H1 (cell line): ENCODE measurements at regions not wholly inside any gene's neighbourhood (a gene's known extent, or its start where the extent isn't known, plus 50 kb on each side); places are given as distances from the start of the nearest gene placed in this dataset.

Experiments used
- CTCF ChIA-PET: fragments of 300-600 bp; sonication (Branson Sonifier 250); formaldehyde crosslinking; loops from one replicate; lab custom pipeline; 2021; ENCODE audit not compliant: partially characterized antibody; lab: Charles Lee
- POLR2A ChIA-PET: fragments of 300-600 bp; sonication (Branson Sonifier 250); formaldehyde crosslinking; loops from one replicate; lab custom pipeline; 2021; ENCODE audit warnings: inconsistent platforms; ENCODE audit not compliant: partially characterized antibody; lab: Charles Lee
- DNase-seq, 2 experiments: peaks; one replicate each; pipeline versions ENCODE4 v3.0.0 to v3.0.0-alpha.2; 2010 to 2022; ENCODE audit warnings: low spot score in 2 of 2, low read depth in 1 of 2, mixed read lengths in 1 of 2
- FAIRE-seq: peaks from 2 replicates; lab custom pipeline; 2011; peaks lifted over from hg19 to GRCh38; lab: Jason Lieb, UNC
- H2AFZ ChIP-seq: 2 replicates; pipeline ENCODE4 v1.8.1; 2012; ENCODE audit warnings: low read length, inconsistent platforms
- H2AK5ac ChIP-seq: 2 replicates; pipeline ENCODE4 v1.6.1; 2013; ENCODE audit warnings: low read depth, low read length
- H2BK120ac ChIP-seq: replicated peaks from 2 replicates; pipeline ENCODE3; 2013; ENCODE audit warnings: low read depth, low read length, inconsistent platforms
- H2BK12ac ChIP-seq: 2 replicates; pipeline ENCODE4 v1.6.1; 2013; ENCODE audit warnings: low read depth, low read length
- H2BK15ac ChIP-seq: 2 replicates; pipeline ENCODE4 v1.6.1; 2013; ENCODE audit warnings: low read length
- H2BK20ac ChIP-seq: 2 replicates; pipeline ENCODE4 v1.6.1; 2013; ENCODE audit warnings: low read length
- H2BK5ac ChIP-seq: 2 replicates; pipeline ENCODE4 v1.6.1; 2013; ENCODE audit warnings: low read depth, low read length
- H3K14ac ChIP-seq: 2 replicates; pipeline ENCODE4 v1.6.1; 2013; ENCODE audit warnings: inconsistent platforms; ENCODE audit not compliant: insufficient read length
- H3K18ac ChIP-seq: 2 replicates; pipeline ENCODE4 v1.6.1; 2013; ENCODE audit warnings: low read length; ENCODE audit errors: extremely low read depth
- H3K23ac ChIP-seq: 2 replicates; pipeline ENCODE4 v1.6.1; 2013; ENCODE audit warnings: inconsistent platforms; ENCODE audit not compliant: insufficient read length
- H3K23me2 ChIP-seq: 2 replicates; pipeline ENCODE4 v1.6.1; 2013; ENCODE audit warnings: low read depth, low read length
- H3K27ac ChIP-seq: 2 replicates; pipeline ENCODE4 v1.6.1; 2011; ENCODE audit warnings: low read depth, low read length, inconsistent platforms
- H3K27me3 ChIP-seq, 4 experiments: replicated peaks in 1 of 4; 1 replicate in 1 of 4; 2 replicates in 3 of 4; pipeline versions ENCODE4 v1.6.1 to v1.8.1; 2011 to 2013; ENCODE audit warnings: low read length in 3 of 4, mild to moderate bottlenecking in 3 of 4, inconsistent platforms in 2 of 4, mixed read lengths in 2 of 4, moderate library complexity in 1 of 4; ENCODE audit not compliant: control insufficient read depth in 3 of 4, insufficient read depth in 3 of 4; ENCODE audit errors: extremely low read depth in 1 of 4
- H3K36me3 ChIP-seq, 4 experiments: 2 replicates each; pipeline versions ENCODE4 v1.6.1 to v1.8.1; 2011 to 2013; ENCODE audit warnings: mild to moderate bottlenecking in 4 of 4, low read length in 3 of 4, moderate library complexity in 2 of 4, control low read depth in 1 of 4, inconsistent platforms in 1 of 4; ENCODE audit not compliant: insufficient read depth in 4 of 4, control insufficient read depth in 2 of 4
- H3K4ac ChIP-seq: replicated peaks from 2 replicates; pipeline ENCODE3; 2013; ENCODE audit warnings: low read length, low read depth, mixed read lengths, inconsistent platforms; ENCODE audit not compliant: insufficient read length
- H3K4me1 ChIP-seq, 4 experiments: replicated peaks in 1 of 4; 1 replicate in 1 of 4; 2 replicates in 3 of 4; pipeline versions ENCODE4 v1.6.1 to v1.8.1; 2011 to 2013; ENCODE audit warnings: low read length in 3 of 4, inconsistent platforms in 2 of 4, mixed read lengths in 1 of 4; ENCODE audit not compliant: insufficient read depth in 4 of 4, control insufficient read depth in 3 of 4
- H3K4me2 ChIP-seq, 2 experiments: 2 replicates each; pipeline versions ENCODE4 v1.6.1 to v1.8.1; 2011 to 2013; ENCODE audit warnings: low read depth in 2 of 2, low read length in 2 of 2, control low read depth in 1 of 2, inconsistent platforms in 1 of 2, mild to moderate bottlenecking in 1 of 2; ENCODE audit not compliant: insufficient read depth in 1 of 2
- H3K4me3 ChIP-seq, 4 experiments: fragments of 200-600, 300-600 bp in 1 of 4; sonication (generic), shearing (Covaris generic), sonication (Bioruptor Twin) in 1 of 4; 2 replicates each; pipeline versions ENCODE4 v1.5.1 to v1.8.1; 2011 to 2016; ENCODE audit warnings: low read length in 4 of 4, low read depth in 3 of 4, control low read depth in 2 of 4, inconsistent platforms in 2 of 4, mild to moderate bottlenecking in 2 of 4, mixed read lengths in 1 of 4, moderate library complexity in 1 of 4; ENCODE audit not compliant: insufficient read depth in 2 of 4; ENCODE audit errors: extremely low read depth in 1 of 4
- H3K56ac ChIP-seq: replicated peaks from 2 replicates; pipeline ENCODE3; 2013; ENCODE audit warnings: low read depth, mild to moderate bottlenecking, mixed read lengths, low read length, inconsistent platforms; ENCODE audit not compliant: insufficient read length
- H3K79me1 ChIP-seq: 2 replicates; pipeline ENCODE4 v1.6.1; 2013; ENCODE audit warnings: low read depth, low read length, control low read depth
- H3K79me2 ChIP-seq, 2 experiments: 2 replicates each; pipeline versions ENCODE4 v1.6.1 to v1.8.1; 2012 to 2013; ENCODE audit warnings: low read length in 2 of 2, mild to moderate bottlenecking in 2 of 2, inconsistent platforms in 1 of 2; ENCODE audit not compliant: insufficient read depth in 2 of 2, control insufficient read depth in 1 of 2
- H3K9ac ChIP-seq, 4 experiments: replicated peaks in 1 of 4; 1 replicate in 1 of 4; 2 replicates in 3 of 4; pipeline versions ENCODE4 v1.6.1 to v1.8.1; 2011 to 2013; ENCODE audit warnings: low read depth in 3 of 4, low read length in 3 of 4, control low read depth in 2 of 4, mild to moderate bottlenecking in 2 of 4, moderate library complexity in 2 of 4, inconsistent platforms in 1 of 4; ENCODE audit errors: extremely low read depth in 1 of 4
- H3K9me3 ChIP-seq, 2 experiments: 2 replicates each; pipeline versions ENCODE4 v1.6.1 to v1.8.1; 2012 to 2013; ENCODE audit warnings: mild to moderate bottlenecking in 2 of 2, moderate library complexity in 2 of 2, control low read depth in 1 of 2, inconsistent platforms in 1 of 2, low read depth in 1 of 2, low read length in 1 of 2, mixed read lengths in 1 of 2; ENCODE audit not compliant: insufficient read depth in 2 of 2
- H4K20me1 ChIP-seq, 2 experiments: replicated peaks in 1 of 2; 2 replicates each; pipeline versions ENCODE3 to v1.8.1; 2011 to 2013; ENCODE audit warnings: inconsistent platforms in 2 of 2, low read length in 2 of 2, mild to moderate bottlenecking in 1 of 2; ENCODE audit not compliant: insufficient read depth in 2 of 2, control insufficient read depth in 1 of 2
- H4K5ac ChIP-seq: 2 replicates; pipeline ENCODE4 v1.6.1; 2013; ENCODE audit warnings: low read length, low read depth, mixed read lengths, inconsistent platforms; ENCODE audit not compliant: insufficient read length
- H4K8ac ChIP-seq: 2 replicates; pipeline ENCODE4 v1.8.0; 2013; ENCODE audit warnings: mild to moderate bottlenecking, moderate library complexity, low read length, inconsistent platforms; ENCODE audit not compliant: insufficient read depth; ENCODE audit errors: extremely low read depth
- H4K91ac ChIP-seq: replicated peaks from 2 replicates; pipeline ENCODE3; 2013; ENCODE audit warnings: low read length, mixed read lengths, inconsistent platforms; ENCODE audit not compliant: insufficient read length
- BCL11A ChIP-seq, 2 experiments: IDR thresholded peaks; one replicate each; pipeline ENCODE4 v1.6.1; 2011; ENCODE audit warnings: low read depth in 2 of 2, low read length in 2 of 2, mild to moderate bottlenecking in 2 of 2
- KDM1A ChIP-seq: fragments of 200-600, 300-600 bp; sonication (generic); IDR thresholded peaks from 2 replicates; pipeline ENCODE4 v1.7.1; 2016; ENCODE audit warnings: mild to moderate bottlenecking, low read length, borderline replicate concordance
- RAD21 ChIP-seq, 2 experiments: IDR thresholded peaks in 1 of 2; conservative IDR thresholded peaks in 1 of 2; 2 replicates each; pipeline ENCODE4 v1.6.1; 2011; ENCODE audit warnings: low read depth in 2 of 2, low read length in 2 of 2, improper control_type of control experiment in 1 of 2, inconsistent platforms in 1 of 2, mild to moderate bottlenecking in 1 of 2, moderate library complexity in 1 of 2
- SUZ12 ChIP-seq: fragments of 200-600 bp; sonication (generic); IDR thresholded peaks from 2 replicates; pipeline ENCODE4 v1.6.1; 2012; ENCODE audit warnings: mild to moderate bottlenecking, inconsistent platforms, low read length, moderate library complexity, mixed read lengths
- WGBS, 2 experiments: shearing (Covaris generic) in 1 of 2; methylation state at CpG; one replicate each; pipeline versions ENCODE4 v1.1.6 to v1.1.7; 2013 to 2015; ENCODE audit warnings: low lambda C conversion rate in 2 of 2, mixed read lengths in 2 of 2, inconsistent platforms in 1 of 2, low coverage in 1 of 2, missing lambda C conversion rate in 1 of 2; ENCODE audit not compliant: insufficient replicate concordance in 2 of 2, insufficient coverage in 1 of 2, insufficient read length in 1 of 2; ENCODE audit errors: extremely low coverage in 1 of 2, missing lambda C conversion rate in 1 of 2; 5-methylcytosine and 5-hydroxymethylcytosine counted together
- TF ChIP-seq, protein P1 (sequence below): IDR thresholded peaks from 2 replicates; pipeline ENCODE4 v1.6.1; 2012; ENCODE audit warnings: inconsistent platforms

DNA sequence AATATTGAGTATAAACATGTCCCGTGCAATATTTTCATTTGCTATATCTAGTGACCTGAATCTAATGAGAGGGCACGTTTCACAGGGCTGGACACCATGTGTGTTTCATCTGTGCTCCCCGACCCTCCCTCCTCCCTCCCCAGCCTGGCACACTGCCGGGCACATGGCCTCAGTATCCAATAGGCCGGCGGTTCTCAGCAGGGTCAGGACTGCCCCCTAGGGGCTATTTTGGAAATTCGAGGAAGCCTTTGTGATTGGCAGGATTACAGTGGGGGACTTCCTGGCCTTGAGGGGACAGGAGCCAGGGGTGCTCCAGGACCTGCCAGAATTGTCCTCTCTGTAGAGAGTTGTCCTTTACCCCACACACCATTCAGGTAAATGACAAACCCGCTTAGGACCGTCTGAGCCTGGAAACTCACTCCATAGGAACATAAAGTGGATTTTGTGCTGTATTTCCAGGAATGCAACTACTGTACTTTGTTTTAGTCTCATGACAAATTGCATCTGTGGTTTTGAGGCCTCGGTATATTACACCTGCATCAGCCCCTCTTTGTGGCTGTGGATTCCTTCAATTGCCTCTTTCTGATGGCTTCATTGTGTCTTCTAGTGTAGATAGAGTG, 109.5 kb upstream of the SIM2 start:
- WGBS, 2 experiments, result 71% methylated on average over 10 of the region's 10 CpGs; no CpG with 5 or more reads in 1 of the 2 experiments
- no peaks in the 10 kb centered on the region for H3K4me1 ChIP-seq
- no peak overlapping the region for H3K4me3 ChIP-seq
- POLR2A ChIA-PET, result no interaction called here
- H3K4ac ChIP-seq, result no peak overlapping the region
- H2BK120ac ChIP-seq, result no peak overlapping the region
- H3K18ac ChIP-seq, result no peak overlapping the region; the same call in 1 of the 2 replicates
- no peak overlapping the region for H2BK20ac ChIP-seq
- H4K5ac ChIP-seq, result no peak overlapping the region
- no peak overlapping the region for H2BK12ac ChIP-seq
- no peaks in the 10 kb centered on the region for H3K23me2 ChIP-seq
- peak in 1 of 2 experiments; percentile 69 for DNase-seq
- no peaks in the 10 kb centered on the region for H3K27me3 ChIP-seq
- no peak overlapping the region for H3K14ac ChIP-seq
- CTCF ChIA-PET, result interaction anchor here (0.5 to 1.4 kb wide), 4 partner anchors 9 to 84 kb away, joined by 3 to 4 read pairs (median 3); no protein-coding TSS in a partner anchor
- H2BK5ac ChIP-seq, result no peak overlapping the region
- no peak overlapping the region for H3K4me2 ChIP-seq
- H4K8ac ChIP-seq, result no peak overlapping the region
- H4K91ac ChIP-seq, result no peak overlapping the region
- H3K9ac ChIP-seq, result no peak overlapping the region
- no peak overlapping the region for H2AK5ac ChIP-seq
- H3K27ac ChIP-seq, result no peak overlapping the region
- no peaks in the 10 kb centered on the region for H3K36me3 ChIP-seq
- no peak overlapping the region for H3K23ac ChIP-seq
- no peaks in the 10 kb centered on the region for H4K20me1 ChIP-seq
- H3K79me1 ChIP-seq, result no peaks in the 10 kb centered on the region
- no peaks in the 10 kb centered on the region for H3K79me2 ChIP-seq
- no peak overlapping the region for H3K56ac ChIP-seq
- H3K9me3 ChIP-seq, result no peaks in the 10 kb centered on the region
- no peak overlapping the region for H2AFZ ChIP-seq
- FAIRE-seq, result peak; percentile 65
- H2BK15ac ChIP-seq, result no peak overlapping the region
- TF ChIP-seq SUZ12 (no peak), BCL11A (IDR thresholded peaks at IDR 0.05; ENCODE audit: low read depth in 2 of 2, low read length in 2 of 2) (no peak), RAD21 (IDR thresholded peaks at IDR 0.05 in 1 of 2, conservative IDR thresholded peaks at IDR 0.05 in 1 of 2; ENCODE audit: low read depth in 2 of 2, low read length in 2 of 2) (peak; percentile 69 to 82), KDM1A (no peak; the same call in 1 of the 2 replicates)
- TF ChIP-seq, protein P1, sequence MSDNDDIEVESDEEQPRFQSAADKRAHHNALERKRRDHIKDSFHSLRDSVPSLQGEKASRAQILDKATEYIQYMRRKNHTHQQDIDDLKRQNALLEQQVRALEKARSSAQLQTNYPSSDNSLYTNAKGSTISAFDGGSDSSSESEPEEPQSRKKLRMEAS, result 0 out of 2 replicates have a peak, but pooled peaks have one; percentile 25
